IPS-20b (cell line): ENCODE measurements at regions not wholly inside any gene's neighbourhood (a gene's known extent, or its start where the extent isn't known, plus 50 kb on each side); places are given as distances from the start of the nearest gene placed in this dataset.
"Not testable (repeated sequence)": the region's sequence is repeated elsewhere in the genome, so short reads cannot be mapped to it uniquely, and the experiment has no call there.

ENCODE experiments used
- H3K27ac ChIP-seq: one replicate; pipeline ENCODE4 v1.5.1; 2013; ENCODE audit warnings: low read length
- H3K27me3 ChIP-seq: 2 replicates; pipeline ENCODE4 v1.6.1; 2013; ENCODE audit warnings: mild to moderate bottlenecking, low read length, inconsistent platforms; ENCODE audit not compliant: insufficient read depth
- H3K36me3 ChIP-seq: 2 replicates; pipeline ENCODE4 v1.6.1; 2013; ENCODE audit warnings: low read depth, mild to moderate bottlenecking, inconsistent platforms, low read length, moderate library complexity; ENCODE audit not compliant: insufficient read depth
- H3K4me1 ChIP-seq: 2 replicates; pipeline ENCODE4 v1.6.1; 2013; ENCODE audit warnings: mild to moderate bottlenecking, control low read depth, inconsistent platforms, low read length, moderate library complexity; ENCODE audit not compliant: insufficient read depth
- H3K4me3 ChIP-seq: 2 replicates; pipeline ENCODE4 v1.5.1; 2013; ENCODE audit warnings: mild to moderate bottlenecking, low read length, inconsistent platforms
- H3K9ac ChIP-seq: 2 replicates; pipeline ENCODE4 v1.6.1; 2013; ENCODE audit warnings: low read depth, mild to moderate bottlenecking, inconsistent platforms, low read length, moderate library complexity
- H3K9me3 ChIP-seq: 2 replicates; pipeline ENCODE4 v1.6.1; 2013; ENCODE audit warnings: mild to moderate bottlenecking, low read depth, low read length, inconsistent platforms; ENCODE audit not compliant: insufficient read depth

DNA sequence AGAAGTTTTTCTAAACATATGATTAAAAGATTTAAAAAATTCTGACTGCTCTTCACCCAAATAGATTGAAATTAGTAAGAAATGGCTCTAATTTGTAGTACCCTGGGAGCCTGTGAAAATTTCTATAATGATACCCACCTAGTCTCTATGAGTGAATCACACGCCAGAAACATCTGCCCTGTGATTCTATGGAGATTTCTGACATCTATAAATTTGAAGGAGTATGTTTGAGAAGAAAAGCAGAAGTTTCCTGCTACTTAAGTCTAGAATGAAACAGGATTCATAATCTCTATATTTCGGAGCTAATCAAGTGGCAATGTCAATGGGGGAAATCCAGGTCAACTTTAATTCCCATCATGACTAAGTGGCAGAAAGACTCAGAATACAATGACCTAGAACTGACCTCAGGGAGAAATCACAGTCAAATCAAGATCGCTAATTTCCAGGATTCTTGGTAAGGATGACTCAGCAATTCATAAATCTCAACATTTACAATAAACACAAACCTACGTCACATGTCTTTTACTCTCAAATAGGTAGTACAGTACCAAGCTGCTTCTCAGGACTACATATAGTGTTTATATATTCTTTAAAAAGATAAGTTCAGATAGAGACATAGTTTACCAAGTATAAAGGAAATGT, 186.2 kb upstream of the TNFAIP3 start:
- no peaks in the 10 kb centered on the region for H3K36me3 ChIP-seq
- no peak overlapping the region for H3K4me3 ChIP-seq
- no peaks in the 10 kb centered on the region for H3K9me3 ChIP-seq
- no peaks in the 10 kb centered on the region for H3K4me1 ChIP-seq
- H3K27ac ChIP-seq: no peak overlapping the region
- no peaks in the 10 kb centered on the region for H3K27me3 ChIP-seq
- no peak overlapping the region for H3K9ac ChIP-seq

GRCh38 chr6:137681445-137682009, 185.5 kb upstream of the TNFAIP3 start:
- Histone ChIP-seq H3K4me1 (no peaks in the 10 kb centered on the region), H3K9ac (no peak overlapping the region), H3K36me3 (no peaks in the 10 kb centered on the region), H3K9me3 (no peaks in the 10 kb centered on the region), H3K27me3 (no peaks in the 10 kb centered on the region), H3K27ac (no peak overlapping the region), H3K4me3 (no peak overlapping the region)

DNA sequence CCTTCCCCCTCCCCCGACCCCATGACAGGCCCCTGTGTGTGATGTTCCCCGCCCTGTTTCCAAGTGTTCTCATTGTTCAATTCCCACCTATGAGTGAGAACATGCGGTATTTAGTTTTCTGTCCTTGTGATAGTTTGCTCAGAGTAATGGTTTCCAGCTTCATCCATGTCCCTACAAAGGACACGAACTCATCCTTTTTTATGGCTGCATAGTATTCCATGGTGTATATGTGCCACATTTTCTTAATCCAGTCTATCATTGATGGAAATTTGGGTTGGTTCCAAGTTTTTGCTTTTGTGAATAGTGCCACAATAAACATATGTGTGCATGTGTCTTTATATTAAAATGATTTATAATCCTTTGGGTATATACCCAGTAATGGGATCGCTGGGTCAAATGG, 184.4 kb upstream of the TNFAIP3 start:
- H3K9ac ChIP-seq, H3K4me3 ChIP-seq, H3K9me3 ChIP-seq, H3K27me3 ChIP-seq, H3K4me1 ChIP-seq, H3K27ac ChIP-seq, H3K36me3 ChIP-seq: not testable (repeated sequence)

GRCh38 chr6:137683916-137684315, 183.1 kb upstream of the TNFAIP3 start:
- no peaks in the 10 kb centered on the region for H3K9me3 ChIP-seq
- H3K27me3 ChIP-seq: no peaks in the 10 kb centered on the region
- H3K9ac ChIP-seq: no peak overlapping the region
- H3K4me1 ChIP-seq: no peaks in the 10 kb centered on the region
- H3K27ac ChIP-seq: no peak overlapping the region
- H3K36me3 ChIP-seq: no peaks in the 10 kb centered on the region
- no peak overlapping the region for H3K4me3 ChIP-seq

GRCh38 chr6:137685798-137686375, 181.2 kb upstream of the TNFAIP3 start:
- H3K27me3 ChIP-seq: no peaks in the 10 kb centered on the region
- H3K27ac ChIP-seq: no peak overlapping the region
- no peaks in the 10 kb centered on the region for H3K9me3 ChIP-seq
- H3K4me3 ChIP-seq: no peak overlapping the region
- H3K9ac ChIP-seq: no peak overlapping the region
- no peaks in the 10 kb centered on the region for H3K36me3 ChIP-seq
- H3K4me1 ChIP-seq: no peaks in the 10 kb centered on the region

DNA sequence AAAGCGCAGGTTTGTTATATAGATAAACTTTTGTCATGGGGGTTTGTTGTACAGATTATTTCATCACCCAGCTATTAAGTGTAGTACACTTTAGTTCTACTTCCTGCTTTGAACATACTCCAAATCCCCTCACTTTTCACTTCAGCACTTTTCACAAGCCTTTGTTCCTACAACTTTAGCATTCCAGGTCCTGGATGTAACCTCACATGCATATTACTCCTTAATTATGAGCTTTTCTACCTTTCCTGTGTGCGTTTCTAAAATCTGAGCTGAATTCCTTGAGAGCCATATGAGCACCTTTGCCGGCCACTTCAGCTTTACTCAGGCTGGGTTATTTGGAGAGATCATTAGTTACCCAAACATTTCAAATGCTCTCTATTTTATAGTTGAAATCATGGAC, 179.2 kb upstream of the TNFAIP3 start:
- no peaks in the 10 kb centered on the region for H3K27me3 ChIP-seq
- no peaks in the 10 kb centered on the region for H3K4me1 ChIP-seq
- H3K9ac ChIP-seq: no peak overlapping the region
- H3K4me3 ChIP-seq: no peak overlapping the region
- H3K36me3 ChIP-seq: no peaks in the 10 kb centered on the region
- H3K27ac ChIP-seq: no peak overlapping the region
- H3K9me3 ChIP-seq: no peaks in the 10 kb centered on the region

DNA sequence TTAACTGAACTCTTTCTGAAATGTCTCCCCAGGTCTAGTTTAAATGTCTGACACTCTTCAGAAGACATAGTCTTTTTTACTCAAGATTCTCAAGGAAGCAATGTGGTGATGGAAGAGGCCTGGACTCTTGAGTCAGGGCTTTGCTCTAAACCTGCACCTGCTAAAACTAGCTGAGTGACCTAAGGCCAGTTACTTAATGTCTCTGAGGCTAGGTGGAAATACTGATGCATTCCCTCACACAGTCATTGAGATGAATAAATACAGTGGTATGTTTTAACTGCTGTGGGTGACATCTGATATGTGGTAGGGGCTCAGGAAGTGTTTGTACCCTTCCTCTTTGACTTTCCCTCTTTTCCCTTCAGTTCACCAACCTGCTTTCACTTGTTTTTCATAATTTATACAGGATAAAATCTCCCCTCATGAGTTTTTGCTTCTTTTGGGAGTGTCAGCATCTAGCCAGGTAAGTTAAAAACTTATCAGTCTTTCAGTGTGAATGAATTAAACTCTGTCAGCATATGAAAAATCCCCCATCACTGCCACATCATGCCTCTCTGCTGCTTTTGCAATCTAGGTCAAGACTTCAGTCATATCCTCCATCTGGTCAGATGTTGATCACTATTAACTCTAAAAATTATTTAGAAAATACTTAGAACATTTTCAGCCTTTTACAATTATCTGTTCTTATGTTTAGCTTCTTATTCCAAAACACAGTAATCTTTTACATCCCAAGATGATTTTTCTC, 178.7 kb upstream of the TNFAIP3 start:
- Histone ChIP-seq H3K27ac (no peak overlapping the region), H3K4me3 (no peak overlapping the region), H3K9me3 (no peaks in the 10 kb centered on the region)

GRCh38 chr6:137689377-137689776, 177.7 kb upstream of the TNFAIP3 start:
- H3K27me3 ChIP-seq: no peaks in the 10 kb centered on the region
- H3K9me3 ChIP-seq: no peaks in the 10 kb centered on the region
- H3K27ac ChIP-seq: no peak overlapping the region
- H3K36me3 ChIP-seq: no peaks in the 10 kb centered on the region
- H3K4me1 ChIP-seq: no peaks in the 10 kb centered on the region
- H3K9ac ChIP-seq: no peak overlapping the region
- no peak overlapping the region for H3K4me3 ChIP-seq

More for the DNA sequence above, 178.7 kb upstream of the TNFAIP3 start:
- Histone ChIP-seq H3K36me3 (no peaks in the 10 kb centered on the region), H3K27me3 (no peaks in the 10 kb centered on the region), H3K4me1 (no peaks in the 10 kb centered on the region), H3K9ac (no peak overlapping the region)

DNA sequence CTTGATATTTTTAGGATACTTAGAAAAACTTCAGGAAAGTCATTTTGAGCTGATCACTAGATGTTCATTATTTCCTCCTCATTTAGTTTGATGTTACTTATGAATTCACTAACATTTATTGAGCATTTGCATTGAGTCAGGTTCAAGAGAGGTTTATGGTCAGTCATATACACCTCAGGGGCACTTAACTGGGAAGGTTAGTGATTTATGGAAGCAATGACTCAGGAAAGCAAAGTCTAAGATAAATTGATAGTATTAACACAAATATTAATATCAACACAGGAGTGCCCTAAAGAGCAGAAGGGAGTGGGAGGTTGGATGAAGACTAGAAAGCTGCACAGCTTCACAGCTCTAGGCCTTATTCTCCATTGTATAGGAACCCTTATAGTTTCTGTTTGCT, 177.0 kb upstream of the TNFAIP3 start:
- Histone ChIP-seq H3K9me3 (no peaks in the 10 kb centered on the region), H3K27ac (no peak overlapping the region), H3K4me3 (no peak overlapping the region), H3K27me3 (no peaks in the 10 kb centered on the region), H3K9ac (no peak overlapping the region), H3K36me3 (no peaks in the 10 kb centered on the region), H3K4me1 (0 out of 2 replicates have a peak, but pooled peaks cover 2% of the 10 kb centered on the region)

DNA sequence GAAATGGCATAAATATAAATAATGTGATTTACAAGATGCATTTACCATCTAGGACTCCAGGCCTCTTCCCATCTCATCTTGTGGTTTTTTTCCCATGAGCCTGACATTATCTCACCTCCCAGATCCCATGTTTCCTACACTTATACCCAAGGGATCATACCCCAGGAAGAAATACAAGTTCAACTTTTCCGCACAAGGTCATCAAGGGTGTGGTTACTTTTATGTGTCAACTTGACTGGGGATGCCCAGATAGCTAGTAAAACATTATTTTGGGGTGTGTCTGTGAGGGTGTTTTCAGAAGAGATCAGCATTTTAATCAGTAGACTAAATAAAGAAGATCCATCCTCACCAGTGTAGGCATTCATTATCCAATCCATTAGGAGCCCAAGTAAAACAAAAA, 176.3 kb upstream of the TNFAIP3 start:
- no peaks in the 10 kb centered on the region for H3K27me3 ChIP-seq
- no peak overlapping the region for H3K4me3 ChIP-seq
- H3K27ac ChIP-seq: no peak overlapping the region
- peaks cover 8% of the 10 kb centered on the region for H3K4me1 ChIP-seq
- no peaks in the 10 kb centered on the region for H3K9me3 ChIP-seq
- H3K9ac ChIP-seq: no peak overlapping the region
- H3K36me3 ChIP-seq: no peaks in the 10 kb centered on the region

DNA sequence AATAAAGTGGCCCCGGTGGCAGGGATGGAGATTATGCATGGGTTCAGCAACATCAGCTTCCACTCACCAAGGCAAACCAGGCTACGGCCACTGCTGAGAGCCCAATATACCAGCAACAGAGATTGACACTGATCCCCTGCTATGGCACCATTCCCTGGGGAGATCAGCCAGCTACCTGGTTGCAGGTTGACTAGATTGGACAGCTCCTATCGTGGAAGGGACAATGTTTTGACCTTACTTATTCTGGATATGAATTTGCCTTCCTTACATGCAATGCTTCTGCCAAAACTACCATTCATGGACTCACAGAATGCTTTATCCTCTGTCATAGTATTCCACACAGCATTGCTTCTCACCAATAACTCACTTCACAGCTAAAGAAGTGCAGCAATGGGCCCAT, 174.8 kb upstream of the TNFAIP3 start:
- H3K9ac ChIP-seq: no peak overlapping the region
- H3K36me3 ChIP-seq: no peaks in the 10 kb centered on the region
- H3K27ac ChIP-seq: no peak overlapping the region
- H3K9me3 ChIP-seq: no peaks in the 10 kb centered on the region
- no peaks in the 10 kb centered on the region for H3K27me3 ChIP-seq
- peaks cover 15% of the 10 kb centered on the region for H3K4me1 ChIP-seq
- no peak overlapping the region for H3K4me3 ChIP-seq

DNA sequence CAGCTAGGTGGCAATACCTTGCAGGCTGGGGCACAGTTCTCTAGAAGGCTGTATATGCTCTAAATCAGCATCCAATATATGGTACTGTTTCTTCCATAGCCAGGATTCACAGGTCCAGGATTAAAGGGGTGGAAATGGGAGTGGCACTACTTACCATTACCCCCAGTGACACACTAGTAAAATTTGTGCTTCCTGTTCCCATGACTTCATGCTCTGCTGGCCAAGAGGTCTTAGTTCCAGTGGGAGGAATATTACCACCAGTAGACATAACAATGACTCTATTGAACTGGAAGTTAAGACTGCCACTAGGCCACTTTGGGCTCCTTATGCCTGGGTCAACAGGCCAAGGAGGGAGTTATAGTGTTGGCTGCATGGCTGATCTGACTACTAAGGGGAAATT, 174.3 kb upstream of the TNFAIP3 start:
- Histone ChIP-seq H3K36me3 (no peaks in the 10 kb centered on the region), H3K9me3 (no peaks in the 10 kb centered on the region), H3K27me3 (no peaks in the 10 kb centered on the region), H3K27ac (no peak overlapping the region), H3K9ac (no peak overlapping the region), H3K4me3 (no peak overlapping the region), H3K4me1 (peaks cover 20% of the 10 kb centered on the region)
